ENCODE measurements at regions not wholly inside any gene's neighbourhood (a gene's known extent, or its start where the extent isn't known, plus 50 kb on each side); places are given as distances from the start of the nearest gene placed in this dataset.

DNA sequence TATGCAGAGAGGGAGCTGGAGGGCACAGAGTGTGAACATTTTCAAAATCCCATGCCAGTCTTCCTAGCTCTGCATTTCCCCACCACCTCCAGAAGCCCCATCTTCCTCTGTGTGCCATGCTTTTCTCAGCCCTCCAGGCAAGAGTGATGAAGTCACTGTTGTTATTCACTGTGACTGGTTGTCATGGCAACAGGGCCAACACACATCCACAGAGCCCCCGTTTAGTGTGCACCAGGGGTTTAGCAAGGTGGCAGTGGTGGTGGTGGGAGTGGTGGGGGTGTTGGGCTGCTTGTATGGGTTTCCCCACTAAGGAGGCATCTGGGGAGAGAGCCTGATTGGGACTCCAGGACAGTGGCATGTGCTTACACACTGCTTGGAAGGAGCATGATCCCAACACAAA, 309.9 kb upstream of the ASIC2 start:
- TF ChIP-seq, protein P1, sequence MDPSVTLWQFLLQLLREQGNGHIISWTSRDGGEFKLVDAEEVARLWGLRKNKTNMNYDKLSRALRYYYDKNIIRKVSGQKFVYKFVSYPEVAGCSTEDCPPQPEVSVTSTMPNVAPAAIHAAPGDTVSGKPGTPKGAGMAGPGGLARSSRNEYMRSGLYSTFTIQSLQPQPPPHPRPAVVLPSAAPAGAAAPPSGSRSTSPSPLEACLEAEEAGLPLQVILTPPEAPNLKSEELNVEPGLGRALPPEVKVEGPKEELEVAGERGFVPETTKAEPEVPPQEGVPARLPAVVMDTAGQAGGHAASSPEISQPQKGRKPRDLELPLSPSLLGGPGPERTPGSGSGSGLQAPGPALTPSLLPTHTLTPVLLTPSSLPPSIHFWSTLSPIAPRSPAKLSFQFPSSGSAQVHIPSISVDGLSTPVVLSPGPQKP (IDR thresholded peaks at IDR 0.05; ENCODE audit: borderline replicate concordance, low read depth, low read length), result no peak
- TF ChIP-seq, protein P2, sequence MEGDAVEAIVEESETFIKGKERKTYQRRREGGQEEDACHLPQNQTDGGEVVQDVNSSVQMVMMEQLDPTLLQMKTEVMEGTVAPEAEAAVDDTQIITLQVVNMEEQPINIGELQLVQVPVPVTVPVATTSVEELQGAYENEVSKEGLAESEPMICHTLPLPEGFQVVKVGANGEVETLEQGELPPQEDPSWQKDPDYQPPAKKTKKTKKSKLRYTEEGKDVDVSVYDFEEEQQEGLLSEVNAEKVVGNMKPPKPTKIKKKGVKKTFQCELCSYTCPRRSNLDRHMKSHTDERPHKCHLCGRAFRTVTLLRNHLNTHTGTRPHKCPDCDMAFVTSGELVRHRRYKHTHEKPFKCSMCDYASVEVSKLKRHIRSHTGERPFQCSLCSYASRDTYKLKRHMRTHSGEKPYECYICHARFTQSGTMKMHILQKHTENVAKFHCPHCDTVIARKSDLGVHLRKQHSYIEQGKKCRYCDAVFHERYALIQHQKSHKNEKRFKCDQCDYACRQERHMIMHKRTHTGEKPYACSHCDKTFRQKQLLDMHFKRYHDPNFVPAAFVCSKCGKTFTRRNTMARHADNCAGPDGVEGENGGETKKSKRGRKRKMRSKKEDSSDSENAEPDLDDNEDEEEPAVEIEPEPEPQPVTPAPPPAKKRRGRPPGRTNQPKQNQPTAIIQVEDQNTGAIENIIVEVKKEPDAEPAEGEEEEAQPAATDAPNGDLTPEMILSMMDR (conservative IDR thresholded peaks at IDR 0.05; ENCODE audit: low read depth, low read length), result no peak
- TF ChIP-seq RAD21 (IDR thresholded peaks at IDR 0.05; ENCODE audit: low read length), result no peak

Measured in IMR-90 (cell line).